ENCODE measurements at regions not wholly inside any gene's neighbourhood (a gene's known extent, or its start where the extent isn't known, plus 50 kb on each side); places are given as distances from the start of the nearest gene placed in this dataset.

- H3K9me3 ChIP-seq (replicated peaks), result no peaks in the 10 kb centered on the region; the same call in 1 of the 2 replicates
- no peaks in the 10 kb centered on the region for H3K27me3 ChIP-seq
- no peak for DNase-seq
- H3K36me3 ChIP-seq, result no peaks in the 10 kb centered on the region
- H3K27ac ChIP-seq, result no peak overlapping the region
- H3K4me1 ChIP-seq, result no peaks in the 10 kb centered on the region
- no peak overlapping the region for H3K4me3 ChIP-seq
Observed at GRCh38 chr1:79807816-79808215, 801.3 kb upstream of the ADGRL4 start.

- no peak for DNase-seq
- Histone ChIP-seq H3K4me1 (no peaks in the 10 kb centered on the region), H3K9me3 (replicated peaks) (no peaks in the 10 kb centered on the region), H3K27ac (no peak overlapping the region), H3K4me3 (no peak overlapping the region), H3K27me3 (no peaks in the 10 kb centered on the region; the same call in 1 of the 2 replicates), H3K36me3 (no peaks in the 10 kb centered on the region)
Observed at GRCh38 chr1:79797487-79797886, 791.0 kb upstream of the ADGRL4 start.

GRCh38 chr1:79796434-79796833, 789.9 kb upstream of the ADGRL4 start:
- no peak for DNase-seq
- Histone ChIP-seq H3K4me1 (no peaks in the 10 kb centered on the region), H3K27me3 (no peaks in the 10 kb centered on the region; the same call in 1 of the 2 replicates), H3K9me3 (replicated peaks) (no peaks in the 10 kb centered on the region), H3K27ac (no peak overlapping the region), H3K36me3 (no peaks in the 10 kb centered on the region), H3K4me3 (no peak overlapping the region)

- Histone ChIP-seq H3K27me3 (no peaks in the 10 kb centered on the region; the same call in 1 of the 2 replicates), H3K4me1 (no peaks in the 10 kb centered on the region), H3K9me3 (replicated peaks) (no peaks in the 10 kb centered on the region), H3K36me3 (no peaks in the 10 kb centered on the region), H3K27ac (no peak overlapping the region), H3K4me3 (no peak overlapping the region)
- no peak for DNase-seq
Observed at GRCh38 chr1:79792219-79792930, 785.8 kb upstream of the ADGRL4 start.

GRCh38 chr1:79791488-79792218, 785.1 kb upstream of the ADGRL4 start:
- Histone ChIP-seq H3K4me3 (no peak overlapping the region), H3K27ac (no peak overlapping the region), H3K27me3 (no peaks in the 10 kb centered on the region; the same call in 1 of the 2 replicates), H3K9me3 (replicated peaks) (no peaks in the 10 kb centered on the region), H3K4me1 (no peaks in the 10 kb centered on the region), H3K36me3 (no peaks in the 10 kb centered on the region)
- DNase-seq, result no peak

GRCh38 chr1:79790950-79791349, 784.4 kb upstream of the ADGRL4 start:
- Histone ChIP-seq H3K4me1 (no peaks in the 10 kb centered on the region), H3K36me3 (no peaks in the 10 kb centered on the region), H3K27ac (no peak overlapping the region), H3K4me3 (no peak overlapping the region), H3K27me3 (no peaks in the 10 kb centered on the region; the same call in 1 of the 2 replicates), H3K9me3 (replicated peaks) (no peaks in the 10 kb centered on the region)
- no peak for DNase-seq

- H3K4me3 ChIP-seq, result no peak overlapping the region
- H3K36me3 ChIP-seq, result no peaks in the 10 kb centered on the region
- no peak for DNase-seq
Observed at GRCh38 chr1:79787631-79788030, 781.1 kb upstream of the ADGRL4 start.

GRCh38 chr1:79785964-79786363, 779.4 kb upstream of the ADGRL4 start:
- no peaks in the 10 kb centered on the region for H3K27me3 ChIP-seq
- no peaks in the 10 kb centered on the region for H3K4me1 ChIP-seq
- no peak for DNase-seq
- H3K9me3 ChIP-seq (replicated peaks), result no peaks in the 10 kb centered on the region
- H3K4me3 ChIP-seq, result no peak overlapping the region
- H3K27ac ChIP-seq, result no peak overlapping the region
- H3K36me3 ChIP-seq, result no peaks in the 10 kb centered on the region

More at GRCh38 chr1:79787631-79788030, 781.1 kb upstream of the ADGRL4 start:
- H3K27ac ChIP-seq, result no peak overlapping the region
- no peaks in the 10 kb centered on the region for H3K4me1 ChIP-seq
- no peaks in the 10 kb centered on the region for H3K27me3 ChIP-seq
- no peaks in the 10 kb centered on the region for H3K9me3 ChIP-seq (replicated peaks)

- H3K36me3 ChIP-seq, result no peaks in the 10 kb centered on the region
- no peaks in the 10 kb centered on the region for H3K4me1 ChIP-seq
- no peaks in the 10 kb centered on the region for H3K9me3 ChIP-seq (replicated peaks)
- no peak for DNase-seq
- no peak overlapping the region for H3K4me3 ChIP-seq
- H3K27me3 ChIP-seq, result no peaks in the 10 kb centered on the region
- no peak overlapping the region for H3K27ac ChIP-seq
Observed at GRCh38 chr1:79785561-79785960, 779.0 kb upstream of the ADGRL4 start.

- no peak overlapping the region for H3K27ac ChIP-seq
- no peak overlapping the region for H3K4me3 ChIP-seq
- no peak for DNase-seq
- no peaks in the 10 kb centered on the region for H3K36me3 ChIP-seq
- no peaks in the 10 kb centered on the region for H3K4me1 ChIP-seq
- no peaks in the 10 kb centered on the region for H3K9me3 ChIP-seq (replicated peaks)
- no peaks in the 10 kb centered on the region for H3K27me3 ChIP-seq
Observed at GRCh38 chr1:79781261-79781660, 774.7 kb upstream of the ADGRL4 start.

- Histone ChIP-seq H3K36me3 (no peaks in the 10 kb centered on the region), H3K9me3 (replicated peaks) (no peaks in the 10 kb centered on the region), H3K27ac (no peak overlapping the region), H3K4me3 (no peak overlapping the region), H3K4me1 (no peaks in the 10 kb centered on the region), H3K27me3 (no peaks in the 10 kb centered on the region)
- DNase-seq, result no peak
Observed at GRCh38 chr1:79777481-79778219, 771.1 kb upstream of the ADGRL4 start.

GRCh38 chr1:79775402-79775801, 768.9 kb upstream of the ADGRL4 start:
- DNase-seq, result no peak
- no peak overlapping the region for H3K27ac ChIP-seq
- H3K4me1 ChIP-seq, result no peaks in the 10 kb centered on the region
- H3K9me3 ChIP-seq (replicated peaks), result no peaks in the 10 kb centered on the region
- no peaks in the 10 kb centered on the region for H3K36me3 ChIP-seq
- no peaks in the 10 kb centered on the region for H3K27me3 ChIP-seq
- no peak overlapping the region for H3K4me3 ChIP-seq

GRCh38 chr1:79773385-79773784, 766.9 kb upstream of the ADGRL4 start:
- no peak for DNase-seq
- H3K4me3 ChIP-seq, result no peak overlapping the region
- H3K4me1 ChIP-seq, result no peaks in the 10 kb centered on the region; the same call in 1 of the 2 replicates
- H3K36me3 ChIP-seq, result no peaks in the 10 kb centered on the region
- H3K27ac ChIP-seq, result no peak overlapping the region
- H3K27me3 ChIP-seq, result no peaks in the 10 kb centered on the region
- no peaks in the 10 kb centered on the region for H3K9me3 ChIP-seq (replicated peaks)

GRCh38 chr1:79762461-79762860, 755.9 kb upstream of the ADGRL4 start:
- Histone ChIP-seq H3K27ac (no peak overlapping the region), H3K4me1 (no peaks in the 10 kb centered on the region), H3K9me3 (replicated peaks) (no peaks in the 10 kb centered on the region), H3K36me3 (no peaks in the 10 kb centered on the region), H3K4me3 (no peak overlapping the region), H3K27me3 (no peaks in the 10 kb centered on the region)
- DNase-seq, result no peak

GRCh38 chr1:79760531-79760930, 754.0 kb upstream of the ADGRL4 start:
- Histone ChIP-seq H3K9me3 (replicated peaks) (no peaks in the 10 kb centered on the region), H3K27ac (no peak overlapping the region), H3K4me1 (no peaks in the 10 kb centered on the region), H3K36me3 (no peaks in the 10 kb centered on the region), H3K4me3 (no peak overlapping the region), H3K27me3 (no peaks in the 10 kb centered on the region)
- peak in 1 of 2 experiments; percentile 42 for DNase-seq
